H1 (cell line): ENCODE measurements at regions not wholly inside any gene's neighbourhood (a gene's known extent, or its start where the extent isn't known, plus 50 kb on each side); places are given as distances from the start of the nearest gene placed in this dataset. TPM values are rescaled to one million over a fixed set of nuclear protein-coding genes. Genes with fewer than 3 reads are reported as not detected.
"Not testable (repeated sequence)": the region's sequence is repeated elsewhere in the genome, so short reads cannot be mapped to it uniquely, and the experiment has no call there.

Source experiments
- CTCF ChIA-PET: fragments of 300-600 bp; sonication (Branson Sonifier 250); formaldehyde crosslinking; loops from one replicate; lab custom pipeline; 2021; ENCODE audit not compliant: partially characterized antibody; lab: Charles Lee
- POLR2A ChIA-PET: fragments of 300-600 bp; sonication (Branson Sonifier 250); formaldehyde crosslinking; loops from one replicate; lab custom pipeline; 2021; ENCODE audit warnings: inconsistent platforms; ENCODE audit not compliant: partially characterized antibody; lab: Charles Lee
- DNase-seq, 2 experiments: peaks; one replicate each; pipeline versions ENCODE4 v3.0.0 to v3.0.0-alpha.2; 2010 to 2022; ENCODE audit warnings: low spot score in 2 of 2, low read depth in 1 of 2, mixed read lengths in 1 of 2
- FAIRE-seq: peaks from 2 replicates; lab custom pipeline; 2011; peaks lifted over from hg19 to GRCh38; lab: Jason Lieb, UNC
- H2AFZ ChIP-seq: 2 replicates; pipeline ENCODE4 v1.8.1; 2012; ENCODE audit warnings: low read length, inconsistent platforms
- H2AK5ac ChIP-seq: 2 replicates; pipeline ENCODE4 v1.6.1; 2013; ENCODE audit warnings: low read depth, low read length
- H2BK120ac ChIP-seq: replicated peaks from 2 replicates; pipeline ENCODE3; 2013; ENCODE audit warnings: low read depth, low read length, inconsistent platforms
- H2BK12ac ChIP-seq: 2 replicates; pipeline ENCODE4 v1.6.1; 2013; ENCODE audit warnings: low read depth, low read length
- H2BK15ac ChIP-seq: 2 replicates; pipeline ENCODE4 v1.6.1; 2013; ENCODE audit warnings: low read length
- H2BK20ac ChIP-seq: 2 replicates; pipeline ENCODE4 v1.6.1; 2013; ENCODE audit warnings: low read length
- H2BK5ac ChIP-seq: 2 replicates; pipeline ENCODE4 v1.6.1; 2013; ENCODE audit warnings: low read depth, low read length
- H3K14ac ChIP-seq: 2 replicates; pipeline ENCODE4 v1.6.1; 2013; ENCODE audit warnings: inconsistent platforms; ENCODE audit not compliant: insufficient read length
- H3K18ac ChIP-seq: 2 replicates; pipeline ENCODE4 v1.6.1; 2013; ENCODE audit warnings: low read length; ENCODE audit errors: extremely low read depth
- H3K23ac ChIP-seq: 2 replicates; pipeline ENCODE4 v1.6.1; 2013; ENCODE audit warnings: inconsistent platforms; ENCODE audit not compliant: insufficient read length
- H3K23me2 ChIP-seq: 2 replicates; pipeline ENCODE4 v1.6.1; 2013; ENCODE audit warnings: low read depth, low read length
- H3K27ac ChIP-seq: 2 replicates; pipeline ENCODE4 v1.6.1; 2011; ENCODE audit warnings: low read depth, low read length, inconsistent platforms
- H3K27me3 ChIP-seq, 4 experiments: replicated peaks in 1 of 4; 1 replicate in 1 of 4; 2 replicates in 3 of 4; pipeline versions ENCODE4 v1.6.1 to v1.8.1; 2011 to 2013; ENCODE audit warnings: low read length in 3 of 4, mild to moderate bottlenecking in 3 of 4, inconsistent platforms in 2 of 4, mixed read lengths in 2 of 4, moderate library complexity in 1 of 4; ENCODE audit not compliant: control insufficient read depth in 3 of 4, insufficient read depth in 3 of 4; ENCODE audit errors: extremely low read depth in 1 of 4
- H3K36me3 ChIP-seq, 4 experiments: 2 replicates each; pipeline versions ENCODE4 v1.6.1 to v1.8.1; 2011 to 2013; ENCODE audit warnings: mild to moderate bottlenecking in 4 of 4, low read length in 3 of 4, moderate library complexity in 2 of 4, control low read depth in 1 of 4, inconsistent platforms in 1 of 4; ENCODE audit not compliant: insufficient read depth in 4 of 4, control insufficient read depth in 2 of 4
- H3K4ac ChIP-seq: replicated peaks from 2 replicates; pipeline ENCODE3; 2013; ENCODE audit warnings: low read length, low read depth, mixed read lengths, inconsistent platforms; ENCODE audit not compliant: insufficient read length
- H3K4me1 ChIP-seq, 4 experiments: replicated peaks in 1 of 4; 1 replicate in 1 of 4; 2 replicates in 3 of 4; pipeline versions ENCODE4 v1.6.1 to v1.8.1; 2011 to 2013; ENCODE audit warnings: low read length in 3 of 4, inconsistent platforms in 2 of 4, mixed read lengths in 1 of 4; ENCODE audit not compliant: insufficient read depth in 4 of 4, control insufficient read depth in 3 of 4
- H3K4me2 ChIP-seq, 2 experiments: 2 replicates each; pipeline versions ENCODE4 v1.6.1 to v1.8.1; 2011 to 2013; ENCODE audit warnings: low read depth in 2 of 2, low read length in 2 of 2, control low read depth in 1 of 2, inconsistent platforms in 1 of 2, mild to moderate bottlenecking in 1 of 2; ENCODE audit not compliant: insufficient read depth in 1 of 2
- H3K4me3 ChIP-seq, 4 experiments: fragments of 200-600, 300-600 bp in 1 of 4; sonication (generic), shearing (Covaris generic), sonication (Bioruptor Twin) in 1 of 4; 2 replicates each; pipeline versions ENCODE4 v1.5.1 to v1.8.1; 2011 to 2016; ENCODE audit warnings: low read length in 4 of 4, low read depth in 3 of 4, control low read depth in 2 of 4, inconsistent platforms in 2 of 4, mild to moderate bottlenecking in 2 of 4, mixed read lengths in 1 of 4, moderate library complexity in 1 of 4; ENCODE audit not compliant: insufficient read depth in 2 of 4; ENCODE audit errors: extremely low read depth in 1 of 4
- H3K56ac ChIP-seq: replicated peaks from 2 replicates; pipeline ENCODE3; 2013; ENCODE audit warnings: low read depth, mild to moderate bottlenecking, mixed read lengths, low read length, inconsistent platforms; ENCODE audit not compliant: insufficient read length
- H3K79me1 ChIP-seq: 2 replicates; pipeline ENCODE4 v1.6.1; 2013; ENCODE audit warnings: low read depth, low read length, control low read depth
- H3K79me2 ChIP-seq, 2 experiments: 2 replicates each; pipeline versions ENCODE4 v1.6.1 to v1.8.1; 2012 to 2013; ENCODE audit warnings: low read length in 2 of 2, mild to moderate bottlenecking in 2 of 2, inconsistent platforms in 1 of 2; ENCODE audit not compliant: insufficient read depth in 2 of 2, control insufficient read depth in 1 of 2
- H3K9ac ChIP-seq, 4 experiments: replicated peaks in 1 of 4; 1 replicate in 1 of 4; 2 replicates in 3 of 4; pipeline versions ENCODE4 v1.6.1 to v1.8.1; 2011 to 2013; ENCODE audit warnings: low read depth in 3 of 4, low read length in 3 of 4, control low read depth in 2 of 4, mild to moderate bottlenecking in 2 of 4, moderate library complexity in 2 of 4, inconsistent platforms in 1 of 4; ENCODE audit errors: extremely low read depth in 1 of 4
- H3K9me3 ChIP-seq, 2 experiments: 2 replicates each; pipeline versions ENCODE4 v1.6.1 to v1.8.1; 2012 to 2013; ENCODE audit warnings: mild to moderate bottlenecking in 2 of 2, moderate library complexity in 2 of 2, control low read depth in 1 of 2, inconsistent platforms in 1 of 2, low read depth in 1 of 2, low read length in 1 of 2, mixed read lengths in 1 of 2; ENCODE audit not compliant: insufficient read depth in 2 of 2
- H4K20me1 ChIP-seq, 2 experiments: replicated peaks in 1 of 2; 2 replicates each; pipeline versions ENCODE3 to v1.8.1; 2011 to 2013; ENCODE audit warnings: inconsistent platforms in 2 of 2, low read length in 2 of 2, mild to moderate bottlenecking in 1 of 2; ENCODE audit not compliant: insufficient read depth in 2 of 2, control insufficient read depth in 1 of 2
- H4K5ac ChIP-seq: 2 replicates; pipeline ENCODE4 v1.6.1; 2013; ENCODE audit warnings: low read length, low read depth, mixed read lengths, inconsistent platforms; ENCODE audit not compliant: insufficient read length
- H4K8ac ChIP-seq: 2 replicates; pipeline ENCODE4 v1.8.0; 2013; ENCODE audit warnings: mild to moderate bottlenecking, moderate library complexity, low read length, inconsistent platforms; ENCODE audit not compliant: insufficient read depth; ENCODE audit errors: extremely low read depth
- H4K91ac ChIP-seq: replicated peaks from 2 replicates; pipeline ENCODE3; 2013; ENCODE audit warnings: low read length, mixed read lengths, inconsistent platforms; ENCODE audit not compliant: insufficient read length
- WGBS, 2 experiments: shearing (Covaris generic) in 1 of 2; methylation state at CpG; one replicate each; pipeline versions ENCODE4 v1.1.6 to v1.1.7; 2013 to 2015; ENCODE audit warnings: low lambda C conversion rate in 2 of 2, mixed read lengths in 2 of 2, inconsistent platforms in 1 of 2, low coverage in 1 of 2, missing lambda C conversion rate in 1 of 2; ENCODE audit not compliant: insufficient replicate concordance in 2 of 2, insufficient coverage in 1 of 2, insufficient read length in 1 of 2; ENCODE audit errors: extremely low coverage in 1 of 2, missing lambda C conversion rate in 1 of 2; 5-methylcytosine and 5-hydroxymethylcytosine counted together
- small RNA-seq: library from polyadenylated mRNA; stranded (forward); fragments of <200 nt; extraction: miRNeasy Mini kit (QIAGEN cat#:217004); gene quantifications from one replicate; pipeline ENCODE3, GENCODE V24; 2013; ENCODE audit not compliant: insufficient read depth

GRCh38 chr21:13802757-13803156, 193.2 kb downstream of the POTED start:
- H3K56ac ChIP-seq, H2AK5ac ChIP-seq, H3K27me3 ChIP-seq, H4K8ac ChIP-seq, H2BK20ac ChIP-seq, FAIRE-seq, H3K23ac ChIP-seq, H2AFZ ChIP-seq, H4K5ac ChIP-seq, H3K27ac ChIP-seq, H3K4me3 ChIP-seq, H3K4me1 ChIP-seq, DNase-seq, H3K23me2 ChIP-seq, CTCF ChIA-PET, H3K4me2 ChIP-seq, H3K4ac ChIP-seq, H2BK15ac ChIP-seq, H3K36me3 ChIP-seq, H3K79me2 ChIP-seq, H3K14ac ChIP-seq, H4K20me1 ChIP-seq, POLR2A ChIA-PET, H4K91ac ChIP-seq, H2BK12ac ChIP-seq, H2BK5ac ChIP-seq, H3K9ac ChIP-seq, H3K79me1 ChIP-seq, H2BK120ac ChIP-seq, H3K18ac ChIP-seq: not testable (repeated sequence)
- 87% methylated on average over 5 of the region's 7 CpGs; no CpG with 5 or more reads in 1 of the 2 experiments for WGBS, 2 experiments
- H3K9me3 ChIP-seq: peaks cover 11 to 34% of the 10 kb centered on the region in 2 experiments; a peak in 2 of 4 replicates

Small RNA genes lying in the stretch of these regions (small RNA-seq; reads per million reads assigned to genes)
- gene RNU6-954P (not detected), gene ZNF114P1 (not detected)
